NCI-H446 (cell line): ENCODE measurements at regions not wholly inside any gene's neighbourhood (a gene's known extent, or its start where the extent isn't known, plus 50 kb on each side); places are given as distances from the start of the nearest gene placed in this dataset.

Experiments
- DNase-seq, 2 experiments: peaks; one replicate each; lab custom pipeline; 2025; lab: John Stamatoyannopoulos, UW

DNA sequence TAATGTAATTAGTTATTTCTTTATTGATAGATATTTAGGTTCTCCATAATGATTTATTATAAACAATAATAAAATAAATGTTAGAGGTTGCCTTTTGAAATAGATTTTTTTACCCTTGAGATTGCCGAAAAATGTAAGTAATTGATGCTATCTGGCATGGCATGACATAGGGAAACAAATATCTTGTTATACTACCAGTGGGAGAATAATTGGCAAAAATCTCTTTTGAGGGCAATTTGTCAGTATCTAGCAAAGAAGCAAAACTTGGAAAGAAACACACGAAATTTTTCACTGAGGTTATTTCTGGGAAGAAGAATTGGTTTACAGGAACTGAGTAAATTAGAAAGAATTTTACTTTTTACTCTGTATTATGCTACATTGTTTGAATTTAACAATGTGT is 547.2 kb upstream of the SETBP1 start:
- DNase-seq: no peak

DNA sequence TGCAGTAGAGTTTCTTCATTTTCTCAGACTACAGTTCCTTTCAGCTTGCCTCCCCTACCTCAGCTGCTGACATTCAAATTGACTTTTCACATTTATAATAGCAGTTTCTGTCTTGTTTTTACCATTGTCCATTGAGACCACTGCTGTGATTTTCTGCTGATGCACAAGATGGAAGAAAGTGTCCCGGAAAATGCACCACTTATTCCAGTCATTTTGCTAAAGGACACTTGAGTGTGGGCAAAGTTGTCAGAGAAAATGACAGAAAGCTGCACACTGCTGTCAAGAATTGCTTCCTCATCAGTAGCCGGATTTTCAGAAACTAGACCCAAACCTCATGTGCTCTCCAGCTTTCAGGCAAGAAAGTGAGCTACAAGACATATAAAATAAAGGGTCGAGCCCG is 546.2 kb upstream of the SETBP1 start:
- no peak for DNase-seq

GRCh38 chr18:44135741-44136140 is 544.9 kb upstream of the SETBP1 start:
- no peak for DNase-seq

- DNase-seq: no peak
Measured at GRCh38 chr18:44136326-44136725, 544.4 kb upstream of the SETBP1 start.

DNA sequence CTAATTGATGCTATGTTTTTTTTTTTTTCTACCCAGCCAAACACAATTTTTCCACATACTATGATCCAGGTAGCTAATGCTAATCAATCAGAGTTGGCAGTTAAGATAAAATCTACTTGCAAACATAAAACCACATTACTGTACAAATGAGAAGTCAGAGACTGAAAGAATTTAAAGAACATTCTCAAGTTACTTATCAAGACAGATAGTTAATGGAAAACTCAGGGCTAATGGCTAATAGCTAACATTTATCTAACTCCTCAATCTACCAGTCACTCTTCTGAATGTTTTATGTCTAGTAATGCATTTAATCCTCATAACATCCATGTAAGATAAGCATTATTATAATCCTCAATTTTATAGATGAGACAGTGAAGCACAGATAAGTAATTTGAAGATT is 537.6 kb upstream of the SETBP1 start:
- DNase-seq: no peak

DNA sequence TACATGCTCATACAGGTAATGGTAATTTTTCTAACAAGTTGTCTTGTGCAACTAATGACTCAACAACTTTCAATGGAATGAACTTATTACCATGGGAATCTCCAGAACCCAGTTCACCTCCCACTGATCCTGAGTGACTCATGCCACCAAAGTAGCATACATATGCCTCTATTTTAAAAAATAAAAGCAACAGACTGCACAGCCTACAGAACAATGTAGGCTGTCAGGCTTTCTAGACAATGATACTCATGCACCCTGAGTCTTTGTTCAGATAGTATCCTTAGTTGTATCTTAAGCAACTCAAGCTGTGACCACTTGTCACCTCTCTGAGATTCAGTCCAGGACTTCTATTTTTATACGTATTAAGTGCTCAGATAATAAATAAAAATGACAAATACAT is 531.0 kb upstream of the SETBP1 start:
- no peak for DNase-seq

DNA sequence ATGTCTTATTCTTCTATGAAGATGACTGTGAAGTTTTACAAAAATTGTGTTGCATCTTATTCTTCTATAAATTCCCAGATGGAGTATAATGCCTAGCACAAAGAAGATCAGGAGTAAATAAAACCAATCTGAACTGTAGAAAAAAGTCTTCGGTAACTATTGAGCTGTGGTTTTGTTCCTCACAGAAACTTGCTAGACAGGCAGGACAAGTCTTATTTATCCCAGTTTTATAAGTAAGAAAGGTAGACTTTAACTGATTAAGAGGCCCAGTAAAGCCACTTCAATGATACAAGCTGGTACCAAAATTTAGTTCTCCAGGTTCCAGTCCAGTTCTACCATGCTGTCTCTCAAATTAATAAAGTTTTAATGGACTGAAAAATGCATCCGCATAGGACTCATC is 526.7 kb upstream of the SETBP1 start:
- no peak for DNase-seq

- no peak for DNase-seq
Measured at GRCh38 chr18:44156126-44156525, 524.6 kb upstream of the SETBP1 start.

DNA sequence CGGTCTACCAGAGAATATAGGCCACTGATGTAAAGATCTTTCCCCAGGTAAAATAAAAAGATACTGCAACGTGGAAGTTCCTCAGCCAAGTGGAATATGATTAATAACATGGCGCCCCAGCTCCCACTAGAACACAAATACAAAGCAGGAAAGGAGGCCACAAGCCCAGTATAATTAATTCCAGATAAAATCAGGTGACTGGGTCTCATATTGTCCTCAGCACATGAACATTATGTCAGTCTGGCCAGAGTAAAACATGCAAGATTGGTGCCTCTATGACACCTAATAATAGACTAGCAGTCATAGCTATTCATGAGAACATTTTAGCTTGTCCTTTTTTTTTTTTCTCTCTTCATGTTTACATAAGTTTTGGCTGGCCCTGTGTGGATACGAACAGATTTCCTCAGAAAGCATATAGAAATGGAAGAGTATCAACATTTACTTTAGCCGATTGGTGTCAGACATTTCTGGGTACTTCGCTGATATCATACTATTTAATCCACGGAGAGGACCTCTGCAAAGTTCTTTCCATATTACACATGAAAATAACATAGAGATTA is 523.8 kb upstream of the SETBP1 start:
- no peak for DNase-seq

DNA sequence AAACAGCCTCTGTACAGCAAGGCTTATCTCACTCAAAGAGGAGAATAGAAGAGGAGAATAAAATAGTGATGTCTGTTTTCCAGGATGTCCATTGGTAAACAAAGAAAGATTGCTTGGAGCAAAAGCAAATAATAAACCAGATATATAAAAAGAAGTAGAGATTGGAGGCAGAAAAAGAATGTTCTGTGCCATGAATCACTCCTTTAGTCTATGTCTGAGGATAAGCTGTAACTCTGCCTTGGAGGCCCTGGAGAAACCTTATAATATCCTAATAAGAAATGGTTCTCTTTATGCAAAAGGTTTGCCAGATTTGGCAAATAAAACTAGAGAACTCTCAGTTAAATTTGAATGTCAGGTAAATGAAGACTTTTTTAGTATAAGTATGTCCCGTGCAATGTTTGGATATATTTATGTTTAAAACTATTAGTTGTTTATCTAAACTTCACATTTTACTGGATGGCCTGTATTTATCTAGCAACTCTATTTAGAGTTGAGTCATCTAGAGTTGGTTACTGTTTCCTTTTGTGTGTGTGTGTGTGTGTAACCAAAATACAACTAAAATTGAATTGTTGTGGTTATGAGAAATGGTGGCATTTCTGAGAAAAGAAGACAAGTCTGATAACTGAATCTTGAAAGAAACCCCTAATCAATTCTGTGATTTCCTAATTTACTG is 510.3 kb upstream of the SETBP1 start:
- no peak for DNase-seq

DNA sequence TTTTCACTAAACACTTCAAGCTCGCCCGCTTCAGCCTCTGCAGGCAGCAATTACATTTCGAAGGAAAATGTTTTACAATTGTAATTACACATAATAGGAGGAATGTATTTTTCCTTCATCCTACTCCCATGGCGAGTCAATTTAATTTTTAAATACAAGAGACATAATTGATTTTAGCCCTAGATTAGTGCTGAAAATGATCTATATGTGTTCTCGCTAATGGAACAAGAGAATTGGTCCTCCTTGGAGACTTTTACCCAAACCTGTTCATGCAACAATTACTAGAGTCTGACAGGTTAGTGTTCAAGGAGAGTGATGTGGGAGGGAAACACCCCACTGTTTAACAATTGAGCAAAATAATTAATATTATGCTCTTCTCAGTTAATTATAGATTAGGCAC is 509.4 kb upstream of the SETBP1 start:
- DNase-seq: no peak

DNA sequence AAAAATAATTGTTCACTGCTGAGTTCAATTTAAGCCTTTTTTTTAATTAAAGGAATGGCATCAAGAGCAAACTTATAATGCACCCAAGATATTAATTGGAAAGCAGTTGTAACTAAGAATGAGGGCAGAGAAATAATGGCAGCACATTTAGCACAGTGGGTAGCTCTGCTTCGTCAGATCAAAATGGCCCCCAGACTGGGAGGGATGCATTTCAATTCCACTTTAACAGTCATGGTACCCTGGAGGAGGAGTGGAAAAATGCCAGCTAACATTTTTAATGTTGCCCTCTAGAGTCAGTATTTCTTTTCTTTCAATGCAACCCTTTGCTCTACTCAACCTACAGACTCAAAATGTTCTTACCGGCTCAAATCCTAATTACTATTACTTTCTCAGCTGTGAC is 504.8 kb upstream of the SETBP1 start:
- DNase-seq: no peak

DNA sequence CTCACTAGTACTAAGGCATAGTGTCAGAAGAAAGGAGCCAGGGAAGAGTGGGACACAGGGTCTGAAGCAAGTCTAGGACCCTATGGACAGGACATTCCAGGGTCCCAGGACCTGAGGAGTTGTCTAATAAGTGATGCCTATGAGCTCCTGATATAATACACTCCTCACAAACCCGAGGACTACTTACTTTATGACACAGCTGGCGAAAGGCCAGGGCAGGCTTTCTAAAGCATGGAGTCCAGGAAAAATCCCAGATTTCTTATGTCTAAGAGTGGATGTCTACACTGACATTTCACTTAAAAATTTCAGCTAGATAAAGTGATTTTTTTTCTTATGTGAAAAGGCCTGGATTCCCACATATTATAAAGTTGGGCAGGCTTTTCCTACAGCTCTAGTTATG is 502.2 kb upstream of the SETBP1 start:
- DNase-seq: no peak

DNA sequence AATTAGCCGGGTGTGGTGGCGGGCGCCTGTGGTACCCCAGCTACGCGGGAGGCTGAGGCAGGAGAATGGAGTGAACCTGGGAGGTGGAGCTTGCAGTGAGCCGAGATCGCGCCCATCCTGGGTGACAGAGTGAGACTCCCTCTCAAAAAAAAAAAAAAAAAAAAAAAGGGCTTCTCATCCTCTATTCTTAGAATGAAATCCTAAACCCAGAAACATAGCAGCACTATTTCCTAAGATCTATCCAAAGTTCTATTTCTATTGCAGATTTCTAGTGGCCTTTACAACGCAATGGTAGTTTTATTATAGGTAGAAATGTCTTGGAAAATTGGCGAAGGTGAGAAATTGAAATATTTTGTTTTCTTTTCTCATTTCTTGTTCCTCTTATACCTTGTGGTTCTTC is 501.0 kb upstream of the SETBP1 start:
- DNase-seq: no peak

DNA sequence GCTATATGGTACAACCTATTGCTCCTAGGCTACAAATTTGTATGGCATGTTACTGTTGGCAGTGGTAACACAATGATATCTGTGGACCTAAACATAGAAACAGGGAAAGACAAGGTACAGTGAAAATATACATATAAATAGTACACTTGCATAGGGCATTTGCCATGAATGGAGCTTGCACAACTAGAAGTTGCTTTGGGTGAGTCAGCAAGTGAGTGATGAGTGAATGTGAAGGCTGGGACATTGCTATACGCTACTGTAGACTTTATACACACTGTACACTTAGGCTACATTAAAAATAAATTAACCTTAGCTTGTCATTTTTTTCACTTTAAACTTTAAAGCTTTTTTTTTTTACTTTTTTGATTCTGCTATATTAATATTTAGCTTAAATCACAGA is 500.0 kb upstream of the SETBP1 start:
- no peak for DNase-seq

DNA sequence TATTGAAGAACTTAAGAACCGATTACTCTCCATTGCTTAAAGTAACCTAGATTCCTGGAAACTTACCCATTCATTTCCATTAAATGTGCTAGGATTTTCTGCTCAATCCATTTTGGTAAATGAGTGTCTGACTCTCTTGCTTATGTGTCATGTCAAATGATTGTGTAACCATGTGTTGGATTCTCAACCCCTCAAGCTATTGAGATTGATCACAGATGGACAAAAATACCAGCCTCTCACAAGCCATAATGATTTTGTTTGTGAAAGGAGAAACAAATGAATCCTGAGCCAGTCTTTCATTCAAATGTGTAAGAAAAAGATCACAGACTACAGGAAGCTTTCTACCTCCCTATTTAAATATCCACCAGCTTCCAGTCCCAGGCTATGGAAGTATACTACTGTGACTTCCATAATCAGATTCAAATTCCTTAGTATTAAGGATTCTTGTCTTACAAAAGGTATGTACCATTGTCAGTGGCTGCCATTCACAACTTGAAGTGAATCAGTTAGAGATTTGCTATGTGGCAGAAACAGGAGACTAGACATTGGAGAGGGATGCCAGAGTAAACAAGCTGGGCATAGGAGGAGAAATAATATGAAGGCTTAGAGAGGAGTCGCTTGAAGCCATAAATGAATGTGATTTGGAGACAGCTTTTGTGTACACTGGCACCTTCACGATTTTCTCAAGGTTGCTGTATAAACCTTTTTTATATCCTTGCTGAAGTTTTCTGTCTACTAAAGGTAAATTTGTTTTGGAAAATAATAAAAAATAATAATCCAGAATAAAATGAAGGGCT is 498.5 kb upstream of the SETBP1 start:
- no peak for DNase-seq

GRCh38 chr18:44186001-44186400 is 494.7 kb upstream of the SETBP1 start:
- DNase-seq: no peak

- DNase-seq: no peak
Measured at GRCh38 chr18:44187090-44187489, 493.6 kb upstream of the SETBP1 start.

DNA sequence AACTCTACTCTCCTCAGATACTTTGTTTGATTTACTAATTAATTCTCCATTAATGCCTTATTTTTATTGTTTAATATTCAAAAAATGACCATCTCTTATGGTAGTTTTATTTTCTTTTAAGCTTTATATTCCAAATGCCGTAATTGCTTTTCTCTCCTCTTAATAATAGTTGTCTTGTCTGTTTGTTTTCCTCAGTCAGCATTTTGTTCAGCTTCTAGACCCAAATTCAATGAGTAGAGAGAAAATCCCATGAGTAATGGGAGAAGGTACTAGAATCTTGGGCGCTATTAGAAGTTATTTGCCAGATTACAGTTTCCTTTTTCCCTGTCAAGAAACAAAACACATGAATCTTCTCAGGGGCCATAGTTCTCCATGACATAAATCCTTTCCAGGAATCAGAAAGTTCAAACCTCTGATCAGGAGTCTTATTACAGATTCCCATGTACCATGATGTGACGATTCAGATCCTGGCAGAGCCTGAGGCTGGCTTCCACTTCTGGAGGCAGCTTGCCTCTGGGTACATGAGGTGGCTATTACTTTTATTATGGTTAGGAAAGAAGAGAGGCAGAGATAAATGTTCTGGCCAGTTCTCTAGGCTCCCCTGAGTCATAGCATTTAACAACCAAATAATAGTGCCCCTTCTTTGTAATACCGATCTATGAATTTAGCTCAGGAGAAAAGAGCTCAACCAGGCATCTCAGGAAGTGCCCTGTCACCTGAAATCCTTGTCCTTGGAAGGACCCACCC is 485.1 kb upstream of the SETBP1 start:
- DNase-seq: no peak

DNA sequence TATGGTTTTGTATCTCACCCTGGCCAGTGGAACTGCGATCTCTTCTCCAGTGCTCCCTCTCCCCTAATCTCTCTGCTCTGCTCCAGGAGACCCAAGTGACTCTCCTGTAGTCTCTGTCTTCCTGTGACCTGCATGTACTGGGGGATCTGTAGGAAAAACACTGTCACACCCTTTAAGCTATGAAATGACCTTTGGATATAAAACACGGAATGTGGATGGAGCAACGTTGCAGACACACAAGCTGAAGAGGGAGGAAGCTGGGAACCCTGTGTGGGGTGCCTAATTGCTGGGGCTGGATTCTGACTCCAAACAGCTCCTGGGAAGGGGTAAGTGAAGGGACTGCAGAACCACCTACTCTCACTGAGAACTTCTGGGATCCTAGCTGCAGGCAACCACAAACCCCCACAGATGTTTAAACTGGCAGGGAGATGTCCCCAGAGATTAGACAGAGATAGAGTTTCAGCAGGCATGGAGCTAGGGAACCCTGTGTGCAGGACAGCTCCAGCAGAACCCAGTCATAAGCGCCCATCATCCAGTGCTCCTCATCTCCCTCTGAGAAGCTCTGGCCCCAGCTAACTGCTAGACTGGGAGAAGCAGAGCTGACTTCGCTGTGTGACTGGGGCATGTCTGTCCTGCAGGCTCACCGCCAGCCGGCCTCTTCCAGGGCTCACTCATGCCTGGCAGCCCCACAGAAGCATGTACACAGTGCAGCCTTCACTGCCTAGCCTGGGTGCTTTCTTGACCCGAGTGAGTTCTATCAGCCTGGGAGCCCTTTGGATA is 482.7 kb upstream of the SETBP1 start:
- peak in 1 of 2 experiments; percentile 8 for DNase-seq

DNA sequence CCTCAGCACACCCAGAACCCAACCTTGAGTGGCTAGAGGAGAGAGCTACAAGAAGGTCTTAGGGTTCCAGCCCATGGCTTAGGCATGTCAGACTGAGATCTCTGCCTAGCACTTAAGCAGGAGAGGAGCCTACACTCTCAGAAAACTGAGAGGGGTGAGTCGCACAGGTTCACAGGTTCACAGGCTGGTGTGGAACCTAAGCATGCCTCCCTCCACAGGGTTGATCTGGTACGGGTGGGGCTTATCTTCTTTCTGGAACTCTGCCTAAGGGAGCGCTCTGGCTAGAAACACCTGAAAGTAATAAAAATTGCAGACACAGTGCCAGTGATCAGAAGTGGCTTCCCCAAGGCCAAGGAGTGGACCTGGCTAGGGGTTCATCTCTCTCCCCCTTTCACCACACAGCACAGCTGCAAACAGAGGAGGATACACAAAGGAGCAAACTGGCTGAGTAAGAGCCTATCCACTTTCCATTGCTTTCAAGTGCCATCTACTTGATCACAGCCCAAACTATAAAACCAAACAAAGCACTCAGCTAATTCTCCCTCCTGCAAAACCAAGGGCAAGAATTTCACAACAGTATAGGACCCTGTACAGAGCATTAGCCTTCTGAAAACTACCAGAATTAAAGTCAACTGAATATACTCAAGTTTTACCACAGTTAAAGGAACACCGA is 481.9 kb upstream of the SETBP1 start:
- no peak for DNase-seq
